A673 (cell line): ENCODE measurements at regions not wholly inside any gene's neighbourhood (a gene's known extent, or its start where the extent isn't known, plus 50 kb on each side); places are given as distances from the start of the nearest gene placed in this dataset.

ENCODE experiments used
- BruUV-seq: library from RNA; stranded (reverse); fragments of 400-500 nt; replicated peaks from 2 replicates; lab custom pipeline; 2021; lab: Mats Ljungman, UMichigan
- CTCF ChIA-PET: fragments of 300-600 bp; sonication (Branson Sonifier 250); formaldehyde crosslinking; loops from one replicate; lab custom pipeline; 2022; ENCODE audit warnings: antibody characterized with exemption; lab: Charles Lee
- POLR2A ChIA-PET: fragments of 300-600 bp; sonication (Branson Sonifier 250); formaldehyde crosslinking; loops from one replicate; lab custom pipeline; 2022; ENCODE audit warnings: antibody characterized with exemption; ENCODE audit not compliant: low non-redundant PET; lab: Charles Lee
- DNase-seq: peaks from one replicate; pipeline ENCODE4 v3.0.0-alpha.2; 2015; ENCODE audit warnings: low spot score
- H3K27ac ChIP-seq: fragments of 200-600 bp; sonication (generic); 2 replicates; pipeline ENCODE4 v1.5.1; 2016; ENCODE audit warnings: mixed run types, low read depth, mild to moderate bottlenecking, mixed read lengths, antibody characterized with exemption, low read length; ENCODE audit not compliant: poor library complexity, severe bottlenecking
- H3K27me3 ChIP-seq: fragments of 200-600 bp; sonication (generic); replicated peaks from 2 replicates; pipeline ENCODE4 v1.6.1; 2017; ENCODE audit warnings: mixed run types, low read depth, mild to moderate bottlenecking, mixed read lengths, antibody characterized with exemption, low read length; ENCODE audit not compliant: insufficient read depth, poor library complexity
- H3K36me3 ChIP-seq: fragments of 200-600 bp; sonication (generic); 2 replicates; pipeline ENCODE4 v1.6.1; 2016; ENCODE audit warnings: mixed run types, mild to moderate bottlenecking, mixed read lengths, antibody characterized with exemption, low read length; ENCODE audit not compliant: insufficient read depth, poor library complexity, severe bottlenecking
- H3K4me1 ChIP-seq: fragments of 200-600 bp; sonication (generic); 2 replicates; pipeline ENCODE4 v1.6.1; 2017; ENCODE audit warnings: mixed run types, mild to moderate bottlenecking, mixed read lengths, antibody characterized with exemption, low read length; ENCODE audit not compliant: insufficient read depth, poor library complexity, severe bottlenecking
- H3K4me3 ChIP-seq: fragments of 200-600 bp; sonication (generic); 2 replicates; pipeline ENCODE4 v1.5.1; 2016; ENCODE audit warnings: low read depth, mixed run types, mild to moderate bottlenecking, mixed read lengths, low read length; ENCODE audit not compliant: poor library complexity, severe bottlenecking
- H3K9me3 ChIP-seq: fragments of 200-600 bp; sonication (generic); 2 replicates; pipeline ENCODE4 v1.6.1; 2016; ENCODE audit warnings: mixed run types, low read depth, mild to moderate bottlenecking, mixed read lengths, antibody characterized with exemption, low read length; ENCODE audit not compliant: poor library complexity, severe bottlenecking
- EZH2 ChIP-seq: fragments of 200-600 bp; sonication (generic); IDR thresholded peaks from 2 replicates; pipeline ENCODE4 v1.6.1; 2017; ENCODE audit warnings: borderline replicate concordance, low read depth, mild to moderate bottlenecking, mixed read lengths, antibody characterized with exemption, low read length; ENCODE audit not compliant: poor library complexity, severe bottlenecking
- intact Hi-C: fragments of 100-400 bp; cut with micrococcal nuclease; formaldehyde crosslinking; loops from one replicate; pipeline ENCODE4 v1.10.0; 2022; ENCODE audit not compliant: unreplicated experiment
- TF ChIP-seq, protein P1 (sequence below): fragments of 300-800, 200-600 bp; sonication (generic); conservative IDR thresholded peaks from 2 replicates; pipeline ENCODE4 v1.5.1; 2017; ENCODE audit warnings: low read depth, mild to moderate bottlenecking, antibody characterized with exemption, low read length, moderate library complexity, mixed read lengths

- ChIA-PET CTCF (no interaction called here), POLR2A (no interaction called here)
- TF ChIP-seq EZH2: no peak
- TF ChIP-seq, protein P1, sequence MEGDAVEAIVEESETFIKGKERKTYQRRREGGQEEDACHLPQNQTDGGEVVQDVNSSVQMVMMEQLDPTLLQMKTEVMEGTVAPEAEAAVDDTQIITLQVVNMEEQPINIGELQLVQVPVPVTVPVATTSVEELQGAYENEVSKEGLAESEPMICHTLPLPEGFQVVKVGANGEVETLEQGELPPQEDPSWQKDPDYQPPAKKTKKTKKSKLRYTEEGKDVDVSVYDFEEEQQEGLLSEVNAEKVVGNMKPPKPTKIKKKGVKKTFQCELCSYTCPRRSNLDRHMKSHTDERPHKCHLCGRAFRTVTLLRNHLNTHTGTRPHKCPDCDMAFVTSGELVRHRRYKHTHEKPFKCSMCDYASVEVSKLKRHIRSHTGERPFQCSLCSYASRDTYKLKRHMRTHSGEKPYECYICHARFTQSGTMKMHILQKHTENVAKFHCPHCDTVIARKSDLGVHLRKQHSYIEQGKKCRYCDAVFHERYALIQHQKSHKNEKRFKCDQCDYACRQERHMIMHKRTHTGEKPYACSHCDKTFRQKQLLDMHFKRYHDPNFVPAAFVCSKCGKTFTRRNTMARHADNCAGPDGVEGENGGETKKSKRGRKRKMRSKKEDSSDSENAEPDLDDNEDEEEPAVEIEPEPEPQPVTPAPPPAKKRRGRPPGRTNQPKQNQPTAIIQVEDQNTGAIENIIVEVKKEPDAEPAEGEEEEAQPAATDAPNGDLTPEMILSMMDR: no peak
- intact Hi-C loops: no loop called here
- no peak for DNase-seq
- no TSS peak for BruUV-seq
- H3K4me1 ChIP-seq: no peaks in the 10 kb centered on the region
- H3K27me3 ChIP-seq: peaks cover 58% of the 10 kb centered on the region
- H3K36me3 ChIP-seq: no peaks in the 10 kb centered on the region
- H3K9me3 ChIP-seq: no peaks in the 10 kb centered on the region
- H3K27ac ChIP-seq: no peak overlapping the region
- H3K4me3 ChIP-seq: no peak overlapping the region
Measured at GRCh38 chr10:121371836-121372235, 226.4 kb downstream of the FGFR2 start.

- H3K4me1 ChIP-seq: no peaks in the 10 kb centered on the region
- no peak for DNase-seq
- H3K9me3 ChIP-seq: no peaks in the 10 kb centered on the region
- BruUV-seq: no TSS peak
- H3K36me3 ChIP-seq: no peaks in the 10 kb centered on the region
- H3K27ac ChIP-seq: no peak overlapping the region
- no peak for TF ChIP-seq EZH2
- TF ChIP-seq, protein P1: no peak
- intact Hi-C loops: no loop called here
- H3K4me3 ChIP-seq: no peak overlapping the region
- ChIA-PET POLR2A (no interaction called here), CTCF (no interaction called here)
- peaks cover 46% of the 10 kb centered on the region for H3K27me3 ChIP-seq
Measured at GRCh38 chr10:121373411-121373810, 224.8 kb downstream of the FGFR2 start.

DNA sequence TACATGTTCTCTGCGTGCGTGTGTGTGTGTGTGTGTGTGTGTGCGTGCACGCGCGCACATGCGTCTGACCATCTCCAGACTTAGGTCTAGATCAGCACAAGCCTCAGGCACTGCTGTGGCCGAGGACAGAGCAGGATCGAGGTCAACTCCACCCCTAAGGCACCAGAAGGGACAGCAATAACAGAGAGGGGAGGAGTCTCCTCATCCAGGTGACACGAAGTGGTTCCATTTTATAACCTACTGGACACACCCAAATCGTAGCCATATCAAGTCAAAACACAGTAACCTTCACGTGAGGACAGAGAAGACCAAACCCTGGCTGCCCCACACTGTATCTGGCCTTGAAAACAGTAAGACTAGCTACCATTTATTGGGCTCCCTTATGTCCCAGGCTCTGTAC is 224.1 kb downstream of the FGFR2 start:
- ChIA-PET POLR2A (no interaction called here), CTCF (no interaction called here)
- peaks cover 40% of the 10 kb centered on the region for H3K27me3 ChIP-seq
- intact Hi-C loops: no loop called here
- H3K9me3 ChIP-seq: no peaks in the 10 kb centered on the region
- no peak overlapping the region for H3K27ac ChIP-seq
- H3K4me3 ChIP-seq: no peak overlapping the region
- no peaks in the 10 kb centered on the region for H3K4me1 ChIP-seq
- no peak for DNase-seq
- H3K36me3 ChIP-seq: no peaks in the 10 kb centered on the region
- TF ChIP-seq, protein P1: no peak
- no peak for TF ChIP-seq EZH2
- BruUV-seq: no TSS peak
